Type B pancreatic cell (in vitro differentiated cells): ENCODE measurements at regions not wholly inside any gene's neighbourhood (a gene's known extent, or its start where the extent isn't known, plus 50 kb on each side); places are given as distances from the start of the nearest gene placed in this dataset.

Experiments used
- DNase-seq: peaks from one replicate; pipeline ENCODE4 v3.0.0; 2021; ENCODE audit warnings: mixed read lengths; ENCODE audit not compliant: unreplicated experiment; ENCODE audit errors: extremely low spot score
- H3K27ac Mint-ChIP-seq: 2 replicates; pipeline ENCODE4 v1.8.0; 2021; ENCODE audit warnings: mild to moderate bottlenecking, mixed read lengths
- H3K27me3 Mint-ChIP-seq: 2 replicates; pipeline ENCODE4 v1.8.0; 2021; ENCODE audit warnings: mixed read lengths
- H3K36me3 Mint-ChIP-seq: 2 replicates; pipeline ENCODE4 v1.8.0; 2021; ENCODE audit warnings: mixed read lengths
- H3K4me1 Mint-ChIP-seq: one replicate; pipeline ENCODE4 v1.8.0; 2021; ENCODE audit warnings: mixed read lengths; ENCODE audit not compliant: unreplicated experiment
- H3K4me3 Mint-ChIP-seq: 2 replicates; pipeline ENCODE4 v1.8.0; 2021; ENCODE audit warnings: mild to moderate bottlenecking, mixed read lengths
- H3K9me3 Mint-ChIP-seq: 2 replicates; pipeline ENCODE4 v1.8.0; 2021; ENCODE audit warnings: mixed read lengths
- TF ChIP-seq, protein P1 (sequence below): fragments of 200-600 bp; sonication (generic); conservative IDR thresholded peaks from 2 replicates; pipeline ENCODE4 v1.5.0; 2021; ENCODE audit warnings: antibody characterized with exemption, mild to moderate bottlenecking

- H3K4me3 Mint-ChIP-seq: no peak overlapping the region
- TF ChIP-seq, protein P1, sequence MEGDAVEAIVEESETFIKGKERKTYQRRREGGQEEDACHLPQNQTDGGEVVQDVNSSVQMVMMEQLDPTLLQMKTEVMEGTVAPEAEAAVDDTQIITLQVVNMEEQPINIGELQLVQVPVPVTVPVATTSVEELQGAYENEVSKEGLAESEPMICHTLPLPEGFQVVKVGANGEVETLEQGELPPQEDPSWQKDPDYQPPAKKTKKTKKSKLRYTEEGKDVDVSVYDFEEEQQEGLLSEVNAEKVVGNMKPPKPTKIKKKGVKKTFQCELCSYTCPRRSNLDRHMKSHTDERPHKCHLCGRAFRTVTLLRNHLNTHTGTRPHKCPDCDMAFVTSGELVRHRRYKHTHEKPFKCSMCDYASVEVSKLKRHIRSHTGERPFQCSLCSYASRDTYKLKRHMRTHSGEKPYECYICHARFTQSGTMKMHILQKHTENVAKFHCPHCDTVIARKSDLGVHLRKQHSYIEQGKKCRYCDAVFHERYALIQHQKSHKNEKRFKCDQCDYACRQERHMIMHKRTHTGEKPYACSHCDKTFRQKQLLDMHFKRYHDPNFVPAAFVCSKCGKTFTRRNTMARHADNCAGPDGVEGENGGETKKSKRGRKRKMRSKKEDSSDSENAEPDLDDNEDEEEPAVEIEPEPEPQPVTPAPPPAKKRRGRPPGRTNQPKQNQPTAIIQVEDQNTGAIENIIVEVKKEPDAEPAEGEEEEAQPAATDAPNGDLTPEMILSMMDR: no peak
- no peaks in the 10 kb centered on the region for H3K36me3 Mint-ChIP-seq
- DNase-seq: no peak
- no peak overlapping the region for H3K27ac Mint-ChIP-seq
- peaks cover 11% of the 10 kb centered on the region for H3K9me3 Mint-ChIP-seq
- peaks cover 15% of the 10 kb centered on the region for H3K4me1 Mint-ChIP-seq
- peaks cover 8% of the 10 kb centered on the region for H3K27me3 Mint-ChIP-seq
These were observed 191.9 kb upstream of the PREP start for GRCh38 chr6:105594821-105595220.

DNA sequence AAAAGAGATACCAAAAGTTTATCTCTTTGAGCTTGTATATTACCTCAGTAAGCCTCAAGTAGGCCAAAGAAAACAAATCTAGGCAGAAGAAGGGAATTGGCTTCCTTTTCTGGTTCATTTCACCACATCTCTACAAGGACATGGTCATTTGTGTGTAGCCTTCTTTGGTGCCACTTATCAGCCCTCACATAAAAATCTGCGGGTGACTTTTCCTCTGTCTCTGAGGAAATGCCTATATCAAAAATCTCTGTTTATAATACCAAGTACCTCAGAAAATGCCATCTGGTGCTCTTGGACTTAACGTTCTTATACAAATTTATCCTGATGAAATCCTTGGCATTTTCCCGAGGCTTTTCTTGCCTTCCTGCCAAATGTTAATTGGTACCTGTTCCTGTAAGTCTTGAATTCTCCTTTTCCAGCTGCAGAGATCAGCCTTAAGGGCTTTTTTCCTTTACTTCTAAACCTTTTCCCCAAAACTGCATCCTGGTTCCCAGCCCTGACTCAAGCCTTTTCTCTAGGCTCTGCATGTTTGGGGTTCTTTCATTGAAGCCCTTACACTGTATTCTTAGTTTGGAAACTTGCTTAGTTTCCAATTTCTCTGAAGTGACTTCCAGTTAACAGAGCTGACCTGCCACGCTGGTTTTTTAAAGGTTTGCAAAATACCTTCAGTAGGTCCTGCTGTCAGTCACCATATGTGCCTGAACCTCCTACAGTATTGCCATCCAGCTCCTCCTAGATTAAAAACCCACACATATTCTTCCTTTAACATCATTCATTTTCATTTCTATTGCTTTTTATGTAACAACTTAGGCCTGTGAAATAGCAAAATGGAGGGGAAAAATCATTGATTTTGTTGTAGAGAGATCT lies 191.2 kb upstream of the PREP start:
- Mint-ChIP-seq H3K9me3 (peaks cover 11% of the 10 kb centered on the region), H3K27me3 (peaks cover 8% of the 10 kb centered on the region), H3K4me3 (no peak overlapping the region), H3K4me1 (peaks cover 15% of the 10 kb centered on the region), H3K36me3 (no peaks in the 10 kb centered on the region), H3K27ac (no peak overlapping the region)
- TF ChIP-seq, protein P1: no peak
- DNase-seq: no peak

DNA sequence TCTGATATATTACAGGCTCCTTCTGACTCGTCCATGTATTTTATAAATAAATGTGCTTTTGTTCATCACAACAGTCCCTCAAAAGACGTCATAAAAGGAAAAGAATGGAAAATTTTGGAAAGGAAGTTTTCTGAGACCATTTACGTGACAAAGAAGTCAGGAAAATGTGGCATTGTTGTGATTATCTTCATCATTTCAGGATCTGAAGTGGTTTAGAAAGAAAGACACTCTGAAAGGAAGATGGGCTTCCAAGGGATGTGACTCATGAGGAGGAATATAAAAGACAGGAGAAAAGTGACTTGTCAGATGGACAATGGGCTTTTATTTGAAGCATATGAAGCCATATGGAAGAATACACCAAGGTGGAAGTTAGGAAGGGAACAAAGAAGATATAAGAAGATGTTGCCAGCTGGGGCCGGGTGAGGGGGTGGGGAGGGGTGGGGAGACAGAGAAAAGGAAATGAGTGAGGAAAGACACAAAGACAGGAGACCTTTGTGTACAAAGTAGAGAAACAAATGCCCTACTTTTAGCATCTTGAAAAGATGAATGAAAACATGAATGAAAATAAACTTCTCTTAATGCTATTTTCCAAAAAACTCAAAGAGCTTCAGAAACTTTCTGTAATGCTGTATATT lies 190.3 kb upstream of the PREP start:
- no peak for DNase-seq
- TF ChIP-seq, protein P1: no peak
- H3K27ac Mint-ChIP-seq: no peak overlapping the region
- H3K36me3 Mint-ChIP-seq: no peaks in the 10 kb centered on the region
- no peak overlapping the region for H3K4me3 Mint-ChIP-seq
- peaks cover 8% of the 10 kb centered on the region for H3K27me3 Mint-ChIP-seq
- peaks cover 11% of the 10 kb centered on the region for H3K9me3 Mint-ChIP-seq
- H3K4me1 Mint-ChIP-seq: peaks cover 15% of the 10 kb centered on the region

GRCh38 chr6:105592329-105592728 lies 189.4 kb upstream of the PREP start:
- H3K9me3 Mint-ChIP-seq: peaks cover 10% of the 10 kb centered on the region
- no peak for DNase-seq
- TF ChIP-seq, protein P1: no peak
- H3K4me3 Mint-ChIP-seq: no peak overlapping the region
- H3K27ac Mint-ChIP-seq: no peak overlapping the region
- peaks cover 8% of the 10 kb centered on the region for H3K27me3 Mint-ChIP-seq
- H3K36me3 Mint-ChIP-seq: no peaks in the 10 kb centered on the region
- peaks cover 15% of the 10 kb centered on the region for H3K4me1 Mint-ChIP-seq

DNA sequence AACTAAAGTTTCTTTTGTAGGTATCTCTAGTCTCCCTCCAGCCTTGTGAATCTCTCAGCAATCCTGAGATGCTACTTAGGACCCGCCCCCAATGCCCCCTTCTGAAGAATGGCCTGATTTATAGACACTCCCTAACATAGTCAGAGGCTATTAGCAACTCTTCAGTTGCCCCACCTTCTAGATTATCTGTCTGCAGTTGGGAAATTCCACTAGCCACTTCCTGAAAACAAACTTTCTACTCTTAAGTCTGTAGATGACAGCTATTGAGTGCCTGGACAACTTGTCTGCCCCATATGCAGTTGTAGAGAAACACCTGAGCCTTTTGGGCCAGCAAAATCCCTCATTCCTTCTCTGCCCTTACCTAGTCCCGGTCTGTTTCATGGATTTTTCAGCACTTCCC lies 188.2 kb upstream of the PREP start:
- H3K4me1 Mint-ChIP-seq: peaks cover 9% of the 10 kb centered on the region
- H3K36me3 Mint-ChIP-seq: no peaks in the 10 kb centered on the region
- DNase-seq: no peak
- TF ChIP-seq, protein P1: no peak
- no peak overlapping the region for H3K4me3 Mint-ChIP-seq
- no peak overlapping the region for H3K27ac Mint-ChIP-seq
- H3K27me3 Mint-ChIP-seq: peaks cover 5% of the 10 kb centered on the region
- H3K9me3 Mint-ChIP-seq: peaks cover 7% of the 10 kb centered on the region
